ENCODE measurements at regions not wholly inside any gene's neighbourhood (a gene's known extent, or its start where the extent isn't known, plus 50 kb on each side); places are given as distances from the start of the nearest gene placed in this dataset.

DNA sequence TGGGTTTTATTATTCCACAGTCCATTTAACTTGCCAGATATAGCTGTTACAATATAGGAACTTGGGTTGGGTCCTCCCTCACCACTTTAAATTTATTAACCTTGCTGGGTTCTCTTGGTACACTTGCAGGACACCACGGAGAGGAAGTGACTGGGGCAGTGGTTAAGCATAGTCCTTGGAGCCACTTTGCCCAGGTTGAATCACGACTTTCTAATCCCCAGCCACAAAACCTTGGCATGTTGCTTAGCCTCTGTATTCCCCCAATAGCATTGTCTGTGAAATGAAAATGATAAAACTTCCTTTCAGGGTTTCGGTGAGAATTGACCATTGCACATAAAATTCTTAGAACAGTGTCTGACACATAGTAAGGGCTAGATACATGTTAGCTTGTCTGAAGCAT is 221.2 kb downstream of the IRS1 start:
- WGBS (ENCODE audit: missing lambda C conversion rate) = 77% methylated on average over 3 of the region's 3 CpGs
- ChIA-PET POLR2A (no interaction called here), CTCF (no interaction called here)
- TF ChIP-seq TP53 (CRISPR knock-in tag; IDR thresholded peaks at IDR 0.05) (no peak), PBX3 (IDR thresholded peaks at IDR 0.05) (no peak), RFX5 (IDR thresholded peaks at IDR 0.05) (no peak), CBX8 (IDR thresholded peaks at IDR 0.05) (no peak), RNF2 (IDR thresholded peaks at IDR 0.05; ENCODE audit: borderline replicate concordance, low read depth) (no peak), FOSB (CRISPR knock-in tag; IDR thresholded peaks at IDR 0.05) (no peak)
- TF ChIP-seq, protein P1, sequence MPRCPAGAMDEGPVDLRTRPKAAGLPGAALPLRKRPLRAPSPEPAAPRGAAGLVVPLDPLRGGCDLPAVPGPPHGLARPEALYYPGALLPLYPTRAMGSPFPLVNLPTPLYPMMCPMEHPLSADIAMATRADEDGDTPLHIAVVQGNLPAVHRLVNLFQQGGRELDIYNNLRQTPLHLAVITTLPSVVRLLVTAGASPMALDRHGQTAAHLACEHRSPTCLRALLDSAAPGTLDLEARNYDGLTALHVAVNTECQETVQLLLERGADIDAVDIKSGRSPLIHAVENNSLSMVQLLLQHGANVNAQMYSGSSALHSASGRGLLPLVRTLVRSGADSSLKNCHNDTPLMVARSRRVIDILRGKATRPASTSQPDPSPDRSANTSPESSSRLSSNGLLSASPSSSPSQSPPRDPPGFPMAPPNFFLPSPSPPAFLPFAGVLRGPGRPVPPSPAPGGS (IDR thresholded peaks at IDR 0.05) = no peak
- TF ChIP-seq, protein P2, sequence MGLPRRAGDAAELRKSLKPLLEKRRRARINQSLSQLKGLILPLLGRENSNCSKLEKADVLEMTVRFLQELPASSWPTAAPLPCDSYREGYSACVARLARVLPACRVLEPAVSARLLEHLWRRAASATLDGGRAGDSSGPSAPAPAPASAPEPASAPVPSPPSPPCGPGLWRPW (IDR thresholded peaks at IDR 0.05) = no peak
- H3K27ac ChIP-seq = peak overlapping the region; percentile 20 to 33; a peak in 3 of 6 replicates
- H3K4me2 ChIP-seq = 0 out of 3 replicates have a peak overlapping the region, but pooled peaks have one; percentile 26
- FAIRE-seq (no peak), ATAC-seq (no peak), DNase-seq (ENCODE audit: low read depth in 1 of 2, low spot score in 1 of 2) (no peak)
- H3K4me1 ChIP-seq = peaks cover 33% of the 10 kb centered on the region
- peaks cover 4% of the 10 kb centered on the region; the same call in 1 of the 3 replicates for H3K9me3 ChIP-seq
- no peak overlapping the region for H3K4me3 ChIP-seq

DNA sequence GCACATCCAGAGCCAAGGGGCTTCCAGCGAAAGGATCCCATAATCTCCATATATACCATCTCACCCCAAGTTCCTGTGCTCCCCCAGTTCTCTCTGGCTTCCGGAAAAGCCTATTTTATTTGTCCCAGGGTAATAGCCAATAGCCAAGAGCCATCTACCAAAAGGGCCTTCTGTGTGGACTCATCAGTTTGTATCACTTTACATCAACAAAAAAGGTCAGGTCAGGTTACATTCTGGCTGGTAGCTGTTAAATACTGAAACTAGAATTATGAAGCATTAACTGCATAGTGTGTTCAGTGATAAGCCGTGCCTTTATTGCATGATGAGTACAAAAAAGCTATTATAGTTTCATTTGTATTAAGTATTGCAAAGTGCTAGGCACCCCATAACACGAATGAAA is 223.7 kb downstream of the IRS1 start:
- Histone ChIP-seq H3K9me3 (no peaks in the 10 kb centered on the region), H3K4me3 (no peak overlapping the region), H3K4me1 (peaks cover 16% of the 10 kb centered on the region), H3K27ac (no peak overlapping the region), H3K4me2 (no peak overlapping the region)
- TF ChIP-seq RFX5 (IDR thresholded peaks at IDR 0.05) (no peak), FOSL2 (IDR thresholded peaks at IDR 0.05) (no peak), FOSL2 (CRISPR knock-in tag; IDR thresholded peaks at IDR 0.05) (no peak), SREBF2 (IDR thresholded peaks at IDR 0.05) (no peak), NR3C1 (IDR thresholded peaks at IDR 0.05) (no peak), KDM1A (IDR thresholded peaks at IDR 0.05; ENCODE audit: low read depth) (no peak)
- TF ChIP-seq, protein P3, sequence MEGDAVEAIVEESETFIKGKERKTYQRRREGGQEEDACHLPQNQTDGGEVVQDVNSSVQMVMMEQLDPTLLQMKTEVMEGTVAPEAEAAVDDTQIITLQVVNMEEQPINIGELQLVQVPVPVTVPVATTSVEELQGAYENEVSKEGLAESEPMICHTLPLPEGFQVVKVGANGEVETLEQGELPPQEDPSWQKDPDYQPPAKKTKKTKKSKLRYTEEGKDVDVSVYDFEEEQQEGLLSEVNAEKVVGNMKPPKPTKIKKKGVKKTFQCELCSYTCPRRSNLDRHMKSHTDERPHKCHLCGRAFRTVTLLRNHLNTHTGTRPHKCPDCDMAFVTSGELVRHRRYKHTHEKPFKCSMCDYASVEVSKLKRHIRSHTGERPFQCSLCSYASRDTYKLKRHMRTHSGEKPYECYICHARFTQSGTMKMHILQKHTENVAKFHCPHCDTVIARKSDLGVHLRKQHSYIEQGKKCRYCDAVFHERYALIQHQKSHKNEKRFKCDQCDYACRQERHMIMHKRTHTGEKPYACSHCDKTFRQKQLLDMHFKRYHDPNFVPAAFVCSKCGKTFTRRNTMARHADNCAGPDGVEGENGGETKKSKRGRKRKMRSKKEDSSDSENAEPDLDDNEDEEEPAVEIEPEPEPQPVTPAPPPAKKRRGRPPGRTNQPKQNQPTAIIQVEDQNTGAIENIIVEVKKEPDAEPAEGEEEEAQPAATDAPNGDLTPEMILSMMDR (IDR thresholded peaks at IDR 0.05) = no peak
- POLR2A ChIA-PET = no interaction called here
- 83% methylated on average over 4 of the region's 4 CpGs for WGBS (ENCODE audit: missing lambda C conversion rate)
- CTCF ChIA-PET = no interaction called here
- ATAC-seq (no peak), DNase-seq (ENCODE audit: low read depth in 1 of 2, low spot score in 1 of 2) (no peak), FAIRE-seq (no peak)

DNA sequence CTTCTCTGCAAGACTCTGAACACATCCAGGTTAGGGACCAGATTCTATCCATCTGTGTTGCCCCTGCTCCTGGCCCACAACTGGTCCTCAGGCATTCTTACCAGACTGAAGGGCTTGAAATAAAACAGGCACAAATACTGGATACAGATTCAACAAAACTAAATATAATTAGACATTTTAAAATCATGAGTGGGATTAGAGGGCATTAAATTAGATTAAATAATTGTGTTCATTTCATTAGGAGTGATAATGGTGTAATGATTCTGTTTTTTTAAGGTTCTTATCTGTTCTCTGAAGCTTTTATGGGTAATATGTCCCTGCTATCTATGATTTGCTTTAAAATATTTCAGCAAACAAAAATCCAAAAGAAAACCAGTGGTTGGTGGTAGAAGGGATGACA is 226.5 kb downstream of the IRS1 start:
- DNase-seq (ENCODE audit: low read depth in 1 of 2, low spot score in 1 of 2) (no peak), FAIRE-seq (no peak), ATAC-seq (no peak)
- no peak overlapping the region for H3K27ac ChIP-seq
- H3K4me1 ChIP-seq = no peaks in the 10 kb centered on the region
- H3K9me3 ChIP-seq = no peaks in the 10 kb centered on the region
- H3K4me3 ChIP-seq = no peak overlapping the region
- no peak overlapping the region for H3K4me2 ChIP-seq
- CTCF ChIA-PET = no interaction called here
- TF ChIP-seq POLR2A (IDR thresholded peaks at IDR 0.05; ENCODE audit: low read length) (no peak), KDM1A (IDR thresholded peaks at IDR 0.05; ENCODE audit: low read depth) (no peak), TP53 (CRISPR knock-in tag; IDR thresholded peaks at IDR 0.05) (no peak), NR3C1 (IDR thresholded peaks at IDR 0.05) (no peak), PHF8 (IDR thresholded peaks at IDR 0.05; ENCODE audit: borderline replicate concordance, low read depth) (no peak), CHD2 (IDR thresholded peaks at IDR 0.05; ENCODE audit: low read length, partially characterized antibody) (no peak), CBX8 (IDR thresholded peaks at IDR 0.05) (no peak), JUNB (IDR thresholded peaks at IDR 0.05) (no peak), GATA3 (IDR thresholded peaks at IDR 0.05; ENCODE audit: borderline replicate concordance) (no peak), HEYL (CRISPR knock-in tag; IDR thresholded peaks at IDR 0.05) (no peak), CEBPB (IDR thresholded peaks at IDR 0.05) (no peak)
- TF ChIP-seq, protein P4, sequence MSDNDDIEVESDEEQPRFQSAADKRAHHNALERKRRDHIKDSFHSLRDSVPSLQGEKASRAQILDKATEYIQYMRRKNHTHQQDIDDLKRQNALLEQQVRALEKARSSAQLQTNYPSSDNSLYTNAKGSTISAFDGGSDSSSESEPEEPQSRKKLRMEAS (IDR thresholded peaks at IDR 0.05) = no peak
- POLR2A ChIA-PET = no interaction called here

Measured in A549 (cell line).